ENCODE measurements at regions not wholly inside any gene's neighbourhood (a gene's known extent, or its start where the extent isn't known, plus 50 kb on each side); places are given as distances from the start of the nearest gene placed in this dataset.

DNA sequence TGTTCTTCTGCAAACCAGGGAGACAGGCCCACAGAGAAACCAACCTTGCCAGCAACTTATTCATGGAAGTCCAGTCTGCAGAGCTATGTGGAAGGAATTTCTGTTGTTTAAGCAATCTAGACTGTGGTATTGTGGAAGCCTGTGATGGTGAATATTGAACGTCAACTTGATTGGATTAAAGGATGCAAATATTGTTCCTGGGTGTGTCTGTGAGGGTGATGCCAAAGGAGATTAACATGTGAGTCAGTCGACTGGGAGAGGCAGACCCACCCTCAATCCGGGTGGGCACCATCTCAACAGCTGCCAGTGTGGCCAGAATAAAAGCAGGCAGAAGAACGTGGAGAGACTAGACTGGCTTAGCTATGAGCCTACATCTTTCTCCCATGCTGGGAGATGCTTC is 606.0 kb downstream of the EFNB2 start:
- Histone ChIP-seq H3K36me3 (ENCODE audit: control insufficient read depth in 1 of 2, insufficient read depth in 2 of 2, low read length in 2 of 2) (no peaks in the 10 kb centered on the region), H4K20me1 (ENCODE audit: insufficient read depth) (no peaks in the 10 kb centered on the region), H3K4me3 (replicated peaks in 1 of 2; ENCODE audit: low read depth in 1 of 2, low read length in 2 of 2) (no peak overlapping the region), H2AFZ (ENCODE audit: low read depth, low read length, poor library complexity, severe bottlenecking) (no peak overlapping the region), H3K9me2 (ENCODE audit: insufficient read depth) (no peaks in the 10 kb centered on the region), H3K27ac (ENCODE audit: low read depth, low read length) (no peak overlapping the region), H3K9me3 (ENCODE audit: control insufficient read depth in 1 of 2, insufficient read depth in 1 of 2, low read depth in 1 of 2, low read length in 2 of 2) (no peaks in the 10 kb centered on the region), H3K4me1 (ENCODE audit: control insufficient read depth in 1 of 2, insufficient read depth in 2 of 2, low read length in 2 of 2) (no peaks in the 10 kb centered on the region), H3K79me2 (ENCODE audit: insufficient read depth, low read length) (no peaks in the 10 kb centered on the region), H3K27me3 (ENCODE audit: insufficient read depth, low read length) (no peaks in the 10 kb centered on the region), H3K9ac (ENCODE audit: low read length) (no peak overlapping the region), H3K4me2 (ENCODE audit: low read length) (no peak overlapping the region)
- POLR2A ChIA-PET: no interaction called here
- intact Hi-C loops (cut with micrococcal nuclease): no loop called here
- no TSS peak for BruUV-seq (replicated peaks)
- CTCF ChIA-PET: no interaction called here
- TF ChIP-seq, protein P1, sequence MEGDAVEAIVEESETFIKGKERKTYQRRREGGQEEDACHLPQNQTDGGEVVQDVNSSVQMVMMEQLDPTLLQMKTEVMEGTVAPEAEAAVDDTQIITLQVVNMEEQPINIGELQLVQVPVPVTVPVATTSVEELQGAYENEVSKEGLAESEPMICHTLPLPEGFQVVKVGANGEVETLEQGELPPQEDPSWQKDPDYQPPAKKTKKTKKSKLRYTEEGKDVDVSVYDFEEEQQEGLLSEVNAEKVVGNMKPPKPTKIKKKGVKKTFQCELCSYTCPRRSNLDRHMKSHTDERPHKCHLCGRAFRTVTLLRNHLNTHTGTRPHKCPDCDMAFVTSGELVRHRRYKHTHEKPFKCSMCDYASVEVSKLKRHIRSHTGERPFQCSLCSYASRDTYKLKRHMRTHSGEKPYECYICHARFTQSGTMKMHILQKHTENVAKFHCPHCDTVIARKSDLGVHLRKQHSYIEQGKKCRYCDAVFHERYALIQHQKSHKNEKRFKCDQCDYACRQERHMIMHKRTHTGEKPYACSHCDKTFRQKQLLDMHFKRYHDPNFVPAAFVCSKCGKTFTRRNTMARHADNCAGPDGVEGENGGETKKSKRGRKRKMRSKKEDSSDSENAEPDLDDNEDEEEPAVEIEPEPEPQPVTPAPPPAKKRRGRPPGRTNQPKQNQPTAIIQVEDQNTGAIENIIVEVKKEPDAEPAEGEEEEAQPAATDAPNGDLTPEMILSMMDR (IDR thresholded peaks at IDR 0.05 in 2 of 3, conservative IDR thresholded peaks at IDR 0.05 in 1 of 3; ENCODE audit: borderline replicate concordance in 1 of 3, insufficient read depth in 1 of 3, low read depth in 2 of 3, low read length in 2 of 3): no peak
- no peak for TF ChIP-seq FOSL1 (IDR thresholded peaks at IDR 0.05; ENCODE audit: low read depth)
- TF ChIP-seq, protein P2, sequence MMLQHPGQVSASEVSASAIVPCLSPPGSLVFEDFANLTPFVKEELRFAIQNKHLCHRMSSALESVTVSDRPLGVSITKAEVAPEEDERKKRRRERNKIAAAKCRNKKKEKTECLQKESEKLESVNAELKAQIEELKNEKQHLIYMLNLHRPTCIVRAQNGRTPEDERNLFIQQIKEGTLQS (IDR thresholded peaks at IDR 0.05): no peak
- TF ChIP-seq, protein P3, sequence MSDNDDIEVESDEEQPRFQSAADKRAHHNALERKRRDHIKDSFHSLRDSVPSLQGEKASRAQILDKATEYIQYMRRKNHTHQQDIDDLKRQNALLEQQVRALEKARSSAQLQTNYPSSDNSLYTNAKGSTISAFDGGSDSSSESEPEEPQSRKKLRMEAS (IDR thresholded peaks at IDR 0.05): no peak
- TF ChIP-seq SP1 (IDR thresholded peaks at IDR 0.05; ENCODE audit: low read depth): no peak
- no peak for TF ChIP-seq ELF1 (IDR thresholded peaks at IDR 0.05; ENCODE audit: borderline replicate concordance, low read depth)
- TF ChIP-seq POLR2A (IDR thresholded peaks at IDR 0.05; ENCODE audit: borderline replicate concordance, extremely low read depth, insufficient read depth, insufficient read length): no peak
- TF ChIP-seq SIN3A (IDR thresholded peaks at IDR 0.05; ENCODE audit: low read depth): no peak
- TF ChIP-seq, protein P4, sequence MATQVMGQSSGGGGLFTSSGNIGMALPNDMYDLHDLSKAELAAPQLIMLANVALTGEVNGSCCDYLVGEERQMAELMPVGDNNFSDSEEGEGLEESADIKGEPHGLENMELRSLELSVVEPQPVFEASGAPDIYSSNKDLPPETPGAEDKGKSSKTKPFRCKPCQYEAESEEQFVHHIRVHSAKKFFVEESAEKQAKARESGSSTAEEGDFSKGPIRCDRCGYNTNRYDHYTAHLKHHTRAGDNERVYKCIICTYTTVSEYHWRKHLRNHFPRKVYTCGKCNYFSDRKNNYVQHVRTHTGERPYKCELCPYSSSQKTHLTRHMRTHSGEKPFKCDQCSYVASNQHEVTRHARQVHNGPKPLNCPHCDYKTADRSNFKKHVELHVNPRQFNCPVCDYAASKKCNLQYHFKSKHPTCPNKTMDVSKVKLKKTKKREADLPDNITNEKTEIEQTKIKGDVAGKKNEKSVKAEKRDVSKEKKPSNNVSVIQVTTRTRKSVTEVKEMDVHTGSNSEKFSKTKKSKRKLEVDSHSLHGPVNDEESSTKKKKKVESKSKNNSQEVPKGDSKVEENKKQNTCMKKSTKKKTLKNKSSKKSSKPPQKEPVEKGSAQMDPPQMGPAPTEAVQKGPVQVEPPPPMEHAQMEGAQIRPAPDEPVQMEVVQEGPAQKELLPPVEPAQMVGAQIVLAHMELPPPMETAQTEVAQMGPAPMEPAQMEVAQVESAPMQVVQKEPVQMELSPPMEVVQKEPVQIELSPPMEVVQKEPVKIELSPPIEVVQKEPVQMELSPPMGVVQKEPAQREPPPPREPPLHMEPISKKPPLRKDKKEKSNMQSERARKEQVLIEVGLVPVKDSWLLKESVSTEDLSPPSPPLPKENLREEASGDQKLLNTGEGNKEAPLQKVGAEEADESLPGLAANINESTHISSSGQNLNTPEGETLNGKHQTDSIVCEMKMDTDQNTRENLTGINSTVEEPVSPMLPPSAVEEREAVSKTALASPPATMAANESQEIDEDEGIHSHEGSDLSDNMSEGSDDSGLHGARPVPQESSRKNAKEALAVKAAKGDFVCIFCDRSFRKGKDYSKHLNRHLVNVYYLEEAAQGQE (IDR thresholded peaks at IDR 0.05; ENCODE audit: low read depth): no peak
- no peak for TF ChIP-seq TCF7L2 (IDR thresholded peaks at IDR 0.05; ENCODE audit: borderline replicate concordance, extremely low read depth, insufficient read depth, insufficient read length)
- no peak for TF ChIP-seq POLR2AphosphoS5 (IDR thresholded peaks at IDR 0.05; ENCODE audit: low read depth, low read length)
- no peak for TF ChIP-seq YY1 (IDR thresholded peaks at IDR 0.05; ENCODE audit: extremely low read depth, insufficient replicate concordance, low read depth, low read length)
- DNase-seq (ENCODE audit: low read depth, low spot score): no peak
- ATAC-seq: no peak
- RAD21 ChIA-PET (ENCODE audit: low non-redundant PET in 1 of 2, low total read pairs in 2 of 2, uncharacterized antibody in 2 of 2, unreplicated experiment in 2 of 2): no interaction called here

Data from HCT116 (cell line).